Right lobe of liver (tissue), 6 donors: ENCODE measurements at regions not wholly inside any gene's neighbourhood (a gene's known extent, or its start where the extent isn't known, plus 50 kb on each side); places are given as distances from the start of the nearest gene placed in this dataset.

ENCODE experiments used
- ATAC-seq, 4 donors: fragments of 200-7000 bp; cut with Tn5 transposase; one replicate each; pipeline ENCODE4 v1.9.1; 2020; ENCODE audit warnings: mild to moderate bottlenecking in 4 of 4, moderate library complexity in 4 of 4
- DNase-seq, 3 donors: peaks; one replicate each; pipeline ENCODE4 v3.0.0-alpha.2; 2020
- H3K27ac ChIP-seq, 3 donors: fragments of 200-600 bp; one replicate each; pipeline ENCODE4 v1.8.0; 2022
- H3K27me3 ChIP-seq, 2 donors: fragments of 200-600 bp; one replicate each; pipeline ENCODE4 v1.8.0; 2022
- H3K36me3 ChIP-seq, 4 donors: fragments of 200-600 bp; sonication (generic) in 1 of 4; one replicate each; pipeline versions ENCODE4 v1.5.1 to v1.8.0; 2017 to 2022; ENCODE audit warnings: control low read depth in 1 of 4
- H3K4me1 ChIP-seq, 4 donors: fragments of 200-600 bp; sonication (generic) in 1 of 4; one replicate each; pipeline versions ENCODE4 v1.5.1 to v1.8.0; 2017 to 2022; ENCODE audit warnings: control low read depth in 1 of 4
- H3K4me3 ChIP-seq, 3 donors: fragments of 200-600 bp; one replicate each; pipeline ENCODE4 v1.8.0; 2022
- H3K9me3 ChIP-seq, 4 donors: fragments of 200-600 bp; sonication (generic) in 1 of 4; one replicate each; pipeline versions ENCODE4 v1.5.1 to v1.8.0; 2017 to 2022; ENCODE audit warnings: control low read depth in 1 of 4
- CTCF ChIP-seq, 4 donors: fragments of 200-600 bp in 3 of 4; fragments of 450-650 bp in 1 of 4; IDR thresholded peaks; one replicate each; pipeline versions ENCODE4 v1.5.1 to v1.8.0; 2016 to 2022; ENCODE audit warnings: antibody characterized with exemption in 4 of 4, mild to moderate bottlenecking in 2 of 4
- POLR2A ChIP-seq: fragments of 450-650 bp; IDR thresholded peaks from one replicate; pipeline ENCODE4 v1.6.1; 2017; ENCODE audit warnings: antibody characterized with exemption, mild to moderate bottlenecking
- WGBS: methylation state at CpG from one replicate; pipeline ENCODE4 v1.1.6; 2018; ENCODE audit warnings: low coverage, low lambda C conversion rate; ENCODE audit not compliant: insufficient coverage; ENCODE audit errors: missing lambda C conversion rate; 5-methylcytosine and 5-hydroxymethylcytosine counted together
- intact Hi-C, 2 donors: fragments of 100-400 bp; cut with DNase I; formaldehyde crosslinking; loops; one replicate each; pipeline versions ENCODE4 v1.11.2 to v1.14.1; 2022
- donor health status: DM: no; HTN: yes; CAD: no.
- donor health status: DM: no; HTN: no; CAD: no.
- donor health status: DM: no; HTN: no; CAD: no.
- donor health status: DM: no; HTN: yes; CAD: no.
- donor health status: DM: no; HTN: yes; CAD: no.

DNA sequence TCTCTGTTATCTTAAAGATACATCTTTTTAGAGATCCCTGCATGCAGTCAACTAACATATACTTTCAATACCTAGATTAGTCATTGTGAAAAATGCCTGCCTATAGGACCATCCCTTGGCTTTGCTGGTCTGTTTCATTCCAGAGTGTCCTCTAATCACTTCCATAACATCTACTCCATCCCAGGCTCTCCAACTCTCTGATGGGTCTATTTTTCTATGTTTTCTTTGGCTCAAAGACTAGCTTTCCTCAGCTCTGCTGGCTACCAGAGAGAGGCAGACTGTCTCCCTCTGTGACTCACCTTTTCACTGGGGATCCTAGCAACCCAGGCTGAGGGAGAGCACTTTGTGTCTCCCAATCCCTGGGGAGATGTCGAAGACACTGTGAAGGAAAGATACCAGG lies 547.7 kb upstream of the MCTP2 start:
- intact Hi-C loops, result no loop called here

GRCh38 chr15:93671387-93671943 lies 559.9 kb upstream of the MCTP2 start:
- TF ChIP-seq CTCF (IDR thresholded peaks at IDR 0.05) (no peak), POLR2A (no peak)
- DNase-seq (no peak), ATAC-seq (no peak)
- H3K27me3 ChIP-seq, result no peaks in the 10 kb centered on the region
- intact Hi-C loops, result no loop called here
- H3K27ac ChIP-seq, result no peak overlapping the region
- no peak overlapping the region for H3K4me3 ChIP-seq
- H3K4me1 ChIP-seq, result no peaks in the 10 kb centered on the region
- 59% methylated on average over 10 of the region's 12 CpGs for WGBS
- no peaks in the 10 kb centered on the region for H3K36me3 ChIP-seq
- no peaks in the 10 kb centered on the region for H3K9me3 ChIP-seq

More for the DNA sequence above, 547.7 kb upstream of the MCTP2 start:
- H3K4me1 ChIP-seq, result no peaks in the 10 kb centered on the region
- TF ChIP-seq CTCF (IDR thresholded peaks at IDR 0.05) (no peak), POLR2A (no peak)
- DNase-seq (no peak), ATAC-seq (no peak)
- H3K36me3 ChIP-seq, result no peaks in the 10 kb centered on the region
- no peak overlapping the region for H3K4me3 ChIP-seq
- 20% methylated on average over 1 of the region's 1 CpG for WGBS
- H3K9me3 ChIP-seq, result peaks cover 0 to 7% (median 0%) of the 10 kb centered on the region in 4 donors
- H3K27ac ChIP-seq, result no peak overlapping the region
- H3K27me3 ChIP-seq, result no peaks in the 10 kb centered on the region

DNA sequence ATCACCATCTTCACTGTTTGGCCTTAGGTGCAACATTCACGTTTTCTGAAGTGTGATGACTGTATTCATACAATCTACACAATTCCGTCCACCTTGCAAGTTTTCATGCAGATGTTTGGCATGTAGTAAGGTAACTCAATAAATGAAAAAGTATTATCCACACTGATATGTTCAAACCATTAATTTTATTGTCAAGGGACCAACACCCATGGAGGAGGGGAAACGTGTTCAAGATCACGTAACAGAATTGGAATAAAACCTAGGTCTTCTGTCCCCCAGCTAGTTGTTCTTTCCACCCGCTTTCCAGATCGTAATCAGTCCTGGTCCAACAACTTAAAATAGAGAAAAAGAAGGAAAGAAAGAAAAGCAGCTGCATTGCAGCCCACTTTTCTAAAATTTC lies 560.4 kb upstream of the MCTP2 start:
- TF ChIP-seq POLR2A, result no peak
- TF ChIP-seq CTCF (IDR thresholded peaks at IDR 0.05), result no peak
- H3K9me3 ChIP-seq, result no peaks in the 10 kb centered on the region
- WGBS, result 45% methylated on average over 6 of the region's 6 CpGs
- no peak overlapping the region for H3K4me3 ChIP-seq
- H3K36me3 ChIP-seq, result no peaks in the 10 kb centered on the region
- no peak overlapping the region for H3K27ac ChIP-seq
- no peak for DNase-seq
- no peak for ATAC-seq
- intact Hi-C loops, result no loop called here
- H3K27me3 ChIP-seq, result no peaks in the 10 kb centered on the region
- no peaks in the 10 kb centered on the region for H3K4me1 ChIP-seq

DNA sequence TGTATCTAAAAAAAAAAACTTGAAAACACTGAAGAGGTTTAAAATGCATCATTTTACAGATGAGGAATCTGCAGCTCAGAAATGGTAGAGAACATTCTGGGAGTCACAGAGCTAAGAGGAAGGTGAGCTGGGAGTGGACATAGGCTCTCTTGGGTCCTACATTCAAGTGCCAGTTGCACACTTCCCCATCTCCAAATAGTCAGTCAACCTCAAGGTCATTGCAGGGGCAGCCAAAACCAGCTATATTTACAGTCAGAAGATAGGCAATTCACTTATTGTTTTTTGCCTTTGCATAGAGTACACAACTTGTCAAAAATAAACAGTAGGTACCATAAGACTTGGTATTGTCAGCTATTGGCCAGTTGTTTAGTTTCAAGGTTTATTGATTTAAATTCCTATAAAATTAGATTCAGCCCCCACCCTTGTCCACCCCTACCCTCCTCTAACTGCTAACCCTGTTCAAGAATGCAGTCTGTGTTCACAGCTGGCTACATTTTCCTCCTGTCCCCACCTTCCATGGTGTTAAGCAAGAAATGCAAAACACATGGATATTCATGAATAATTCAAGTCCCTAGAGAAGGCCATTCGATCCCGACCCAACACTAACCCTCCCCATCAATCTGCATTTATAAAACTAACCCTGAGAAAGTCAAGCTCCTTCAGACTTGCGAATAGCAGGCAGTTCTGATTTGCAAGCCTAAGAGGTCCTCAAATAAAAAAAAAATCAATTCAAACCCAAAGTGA lies 567.0 kb upstream of the MCTP2 start:
- Histone ChIP-seq H3K36me3 (no peaks in the 10 kb centered on the region), H3K9me3 (no peaks in the 10 kb centered on the region), H3K4me3 (no peak overlapping the region), H3K27me3 (no peaks in the 10 kb centered on the region), H3K27ac (no peak overlapping the region), H3K4me1 (no peaks in the 10 kb centered on the region)
- DNase-seq (no peak), ATAC-seq (no peak)
- WGBS, result 36% methylated on average over 3 of the region's 3 CpGs
- intact Hi-C loops, result no loop called here
- TF ChIP-seq POLR2A, result no peak
- no peak for TF ChIP-seq CTCF (IDR thresholded peaks at IDR 0.05)
